HCT116 (cell line): ENCODE measurements at regions not wholly inside any gene's neighbourhood (a gene's known extent, or its start where the extent isn't known, plus 50 kb on each side); places are given as distances from the start of the nearest gene placed in this dataset.

Source experiments
- ATAC-seq: fragments of 200-7000 bp; cut with Tn5 transposase; 2 replicates; pipeline ENCODE4 v1.9.1; 2020; ENCODE audit warnings: mild to moderate bottlenecking, moderate library complexity
- BruUV-seq: library from RNA; stranded (reverse); fragments of 400-500 nt; replicated peaks from 2 replicates; lab custom pipeline; 2021; lab: Mats Ljungman, UMichigan
- CTCF ChIA-PET: fragments of 300-600 bp; sonication (Branson Sonifier 250); formaldehyde crosslinking; loops from one replicate; lab custom pipeline; 2021; ENCODE audit warnings: antibody characterized with exemption; lab: Charles Lee
- POLR2A ChIA-PET: fragments of 300-600, 350-600 bp; sonication (Branson Sonifier 250); formaldehyde crosslinking; loops from one replicate; lab custom pipeline; 2021; ENCODE audit warnings: antibody characterized with exemption; lab: Charles Lee
- RAD21 ChIA-PET, 2 experiments: fragments of 300-600 bp; sonication (Branson Sonifier 250); formaldehyde crosslinking; loops; one replicate each; lab custom pipeline; 2023; ENCODE audit warnings: low total read pairs in 2 of 2; ENCODE audit not compliant: uncharacterized antibody in 2 of 2, unreplicated experiment in 2 of 2, low non-redundant PET in 1 of 2; lab: Charles Lee
- DNase-seq: peaks from one replicate; pipeline ENCODE4 v3.0.0-alpha.2; 2010; ENCODE audit warnings: low read depth, low spot score
- H2AFZ ChIP-seq: fragments of 200-600 bp; shearing (Covaris generic), sonication (generic); 2 replicates; pipeline ENCODE4 v1.6.1; 2017; ENCODE audit warnings: low read depth, mixed run types, mixed read lengths, antibody characterized with exemption, low read length; ENCODE audit not compliant: poor library complexity, severe bottlenecking
- H3K27ac ChIP-seq: 2 replicates; pipeline ENCODE4 v1.5.1; 2012; ENCODE audit warnings: low read depth, low read length
- H3K27me3 ChIP-seq: fragments of 200-600 bp; sonication (generic); 2 replicates; pipeline ENCODE4 v1.6.1; 2016; ENCODE audit warnings: mixed run types, low read length, mixed read lengths; ENCODE audit not compliant: insufficient read depth
- H3K36me3 ChIP-seq, 2 experiments: fragments of 200-500 bp in 1 of 2; fragments of 200-600 bp in 1 of 2; sonication (Bioruptor generic) in 1 of 2; sonication (generic) in 1 of 2; 2 replicates each; pipeline versions ENCODE4 v1.5.1 to v1.6.1; 2014 to 2016; ENCODE audit warnings: low read length in 2 of 2, inconsistent platforms in 1 of 2, mixed read lengths in 1 of 2, mixed run types in 1 of 2; ENCODE audit not compliant: insufficient read depth in 2 of 2, control insufficient read depth in 1 of 2
- H3K4me1 ChIP-seq, 2 experiments: fragments of 200-600 bp in 1 of 2; sonication (generic) in 1 of 2; 2 replicates each; pipeline versions ENCODE4 v1.5.1 to v1.6.1; 2012 to 2017; ENCODE audit warnings: low read length in 2 of 2, inconsistent platforms in 1 of 2, mild to moderate bottlenecking in 1 of 2, mixed read lengths in 1 of 2, mixed run types in 1 of 2, moderate library complexity in 1 of 2; ENCODE audit not compliant: insufficient read depth in 2 of 2, control insufficient read depth in 1 of 2
- H3K4me2 ChIP-seq: fragments of 200-600 bp; sonication (generic); 2 replicates; pipeline ENCODE4 v1.6.1; 2017; ENCODE audit warnings: mixed run types, low read length, mixed read lengths
- H3K4me3 ChIP-seq, 2 experiments: fragments of 200-600 bp in 1 of 2; sonication (generic) in 1 of 2; replicated peaks in 1 of 2; 2 replicates each; pipeline ENCODE4 v1.5.1; 2011 to 2016; ENCODE audit warnings: low read length in 2 of 2, control low read depth in 1 of 2, low read depth in 1 of 2, mild to moderate bottlenecking in 1 of 2, mixed read lengths in 1 of 2, mixed run types in 1 of 2
- H3K79me2 ChIP-seq: fragments of 200-600 bp; sonication (generic); 2 replicates; pipeline ENCODE4 v1.6.1; 2017; ENCODE audit warnings: mild to moderate bottlenecking, mixed run types, low read length, moderate library complexity, mixed read lengths; ENCODE audit not compliant: insufficient read depth
- H3K9ac ChIP-seq: fragments of 200-600 bp; sonication (generic); 2 replicates; pipeline ENCODE4 v1.6.1; 2016; ENCODE audit warnings: low read length, mixed read lengths
- H3K9me2 ChIP-seq: fragments of 200-600 bp; sonication (generic), shearing (Covaris generic); 2 replicates; pipeline ENCODE4 v1.6.1; 2017; ENCODE audit warnings: mixed run types, mild to moderate bottlenecking, moderate library complexity; ENCODE audit not compliant: insufficient read depth
- H3K9me3 ChIP-seq, 2 experiments: fragments of 200-500 bp in 1 of 2; fragments of 200-600 bp in 1 of 2; sonication (Bioruptor generic) in 1 of 2; sonication (generic) in 1 of 2; 2 replicates each; pipeline ENCODE4 v1.6.1; 2014 to 2017; ENCODE audit warnings: low read length in 2 of 2, mixed read lengths in 2 of 2, inconsistent platforms in 1 of 2, low read depth in 1 of 2, mild to moderate bottlenecking in 1 of 2, mixed run types in 1 of 2, moderate library complexity in 1 of 2; ENCODE audit not compliant: control insufficient read depth in 1 of 2, insufficient read depth in 1 of 2
- H4K20me1 ChIP-seq: fragments of 200-600 bp; sonication (generic), shearing (Covaris generic); 2 replicates; pipeline ENCODE4 v1.6.1; 2017; ENCODE audit warnings: mixed run types, mild to moderate bottlenecking, moderate library complexity; ENCODE audit not compliant: insufficient read depth
- CEBPB ChIP-seq: IDR thresholded peaks from 2 replicates; pipeline ENCODE4 v1.6.1; 2012; ENCODE audit warnings: low read depth
- EGR1 ChIP-seq: IDR thresholded peaks from 2 replicates; pipeline ENCODE4 v1.6.1; 2012; ENCODE audit warnings: low read depth
- EZH2 ChIP-seq: fragments of 200-600 bp; sonication (generic); IDR thresholded peaks from 2 replicates; pipeline ENCODE4 v1.6.1; 2017; ENCODE audit warnings: antibody characterized with exemption, mixed run types
- JUND ChIP-seq: IDR thresholded peaks from 2 replicates; pipeline ENCODE4 v1.6.1; 2012
- POLR2A ChIP-seq: IDR thresholded peaks from 2 replicates; pipeline ENCODE4 v1.7.0; 2011; ENCODE audit warnings: borderline replicate concordance; ENCODE audit not compliant: insufficient read depth, insufficient read length; ENCODE audit errors: extremely low read depth
- RAD21 ChIP-seq: IDR thresholded peaks from 2 replicates; pipeline ENCODE4 v1.6.1; 2012; ENCODE audit warnings: low read depth, mild to moderate bottlenecking
- SP1 ChIP-seq: IDR thresholded peaks from 2 replicates; pipeline ENCODE4 v1.6.1; 2012; ENCODE audit warnings: low read depth
- SRF ChIP-seq: IDR thresholded peaks from 2 replicates; pipeline ENCODE4 v1.6.1; 2012; ENCODE audit warnings: low read depth
- ZNF274 ChIP-seq: fragments of 200-500 bp; sonication (Bioruptor generic); IDR thresholded peaks from 2 replicates; pipeline ENCODE4 v1.6.1; 2014; ENCODE audit warnings: mild to moderate bottlenecking, low read depth, low read length, inconsistent platforms
- intact Hi-C: fragments of 100-400 bp; cut with micrococcal nuclease; formaldehyde crosslinking; loops from 2 replicates; pipeline ENCODE4 v1.10.0; 2022
- TF ChIP-seq, protein P1 (sequence below): IDR thresholded peaks from 2 replicates; pipeline ENCODE4 v1.6.1; 2012; ENCODE audit warnings: low read depth
- TF ChIP-seq, protein P2 (sequence below): IDR thresholded peaks from 2 replicates; pipeline ENCODE4 v1.6.1; 2011; ENCODE audit warnings: mild to moderate bottlenecking, low read length, moderate library complexity; ENCODE audit not compliant: insufficient replicate concordance; ENCODE audit errors: extremely low read depth
- TF ChIP-seq, protein P3 (sequence below): IDR thresholded peaks from 2 replicates; pipeline ENCODE4 v1.6.1; 2012
- TF ChIP-seq, protein P4 (sequence below): IDR thresholded peaks from 2 replicates; pipeline ENCODE4 v1.6.1; 2012

DNA sequence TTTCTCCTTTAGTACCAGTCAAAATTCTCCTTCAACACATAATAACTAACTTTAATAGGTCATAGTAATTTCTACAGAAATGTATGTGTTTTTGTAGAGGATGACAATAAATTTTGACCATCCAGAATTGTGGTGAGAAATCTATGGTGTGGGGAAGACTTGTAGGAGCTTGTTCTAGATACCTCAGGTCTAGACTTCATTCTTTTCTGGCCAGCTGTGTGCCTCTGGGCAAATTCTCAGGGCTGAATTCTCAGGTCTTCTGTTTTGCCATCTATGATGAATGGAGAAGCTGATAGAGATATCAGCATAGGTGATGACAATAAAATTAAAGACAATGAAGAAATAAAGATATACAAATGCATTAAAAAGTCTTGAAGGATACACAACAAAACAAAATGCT lies 298.6 kb upstream of the MEF2C start:
- Histone ChIP-seq H3K9me3 (no peaks in the 10 kb centered on the region), H3K4me3 (no peak overlapping the region), H3K4me1 (no peaks in the 10 kb centered on the region), H3K9ac (no peak overlapping the region), H3K36me3 (no peaks in the 10 kb centered on the region), H2AFZ (no peak overlapping the region), H3K79me2 (no peaks in the 10 kb centered on the region), H3K9me2 (no peaks in the 10 kb centered on the region; the same call in 1 of the 2 replicates), H3K4me2 (no peak overlapping the region), H4K20me1 (no peaks in the 10 kb centered on the region), H3K27ac (no peak overlapping the region), H3K27me3 (no peaks in the 10 kb centered on the region)
- ChIA-PET RAD21 (no interaction called here), POLR2A (no interaction called here), CTCF (no interaction called here)
- DNase-seq = no peak
- no peak for ATAC-seq
- no TSS peak for BruUV-seq
- TF ChIP-seq, protein P1, sequence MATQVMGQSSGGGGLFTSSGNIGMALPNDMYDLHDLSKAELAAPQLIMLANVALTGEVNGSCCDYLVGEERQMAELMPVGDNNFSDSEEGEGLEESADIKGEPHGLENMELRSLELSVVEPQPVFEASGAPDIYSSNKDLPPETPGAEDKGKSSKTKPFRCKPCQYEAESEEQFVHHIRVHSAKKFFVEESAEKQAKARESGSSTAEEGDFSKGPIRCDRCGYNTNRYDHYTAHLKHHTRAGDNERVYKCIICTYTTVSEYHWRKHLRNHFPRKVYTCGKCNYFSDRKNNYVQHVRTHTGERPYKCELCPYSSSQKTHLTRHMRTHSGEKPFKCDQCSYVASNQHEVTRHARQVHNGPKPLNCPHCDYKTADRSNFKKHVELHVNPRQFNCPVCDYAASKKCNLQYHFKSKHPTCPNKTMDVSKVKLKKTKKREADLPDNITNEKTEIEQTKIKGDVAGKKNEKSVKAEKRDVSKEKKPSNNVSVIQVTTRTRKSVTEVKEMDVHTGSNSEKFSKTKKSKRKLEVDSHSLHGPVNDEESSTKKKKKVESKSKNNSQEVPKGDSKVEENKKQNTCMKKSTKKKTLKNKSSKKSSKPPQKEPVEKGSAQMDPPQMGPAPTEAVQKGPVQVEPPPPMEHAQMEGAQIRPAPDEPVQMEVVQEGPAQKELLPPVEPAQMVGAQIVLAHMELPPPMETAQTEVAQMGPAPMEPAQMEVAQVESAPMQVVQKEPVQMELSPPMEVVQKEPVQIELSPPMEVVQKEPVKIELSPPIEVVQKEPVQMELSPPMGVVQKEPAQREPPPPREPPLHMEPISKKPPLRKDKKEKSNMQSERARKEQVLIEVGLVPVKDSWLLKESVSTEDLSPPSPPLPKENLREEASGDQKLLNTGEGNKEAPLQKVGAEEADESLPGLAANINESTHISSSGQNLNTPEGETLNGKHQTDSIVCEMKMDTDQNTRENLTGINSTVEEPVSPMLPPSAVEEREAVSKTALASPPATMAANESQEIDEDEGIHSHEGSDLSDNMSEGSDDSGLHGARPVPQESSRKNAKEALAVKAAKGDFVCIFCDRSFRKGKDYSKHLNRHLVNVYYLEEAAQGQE = no peak
- TF ChIP-seq SRF (no peak), EGR1 (no peak), SP1 (no peak), CEBPB (no peak), EZH2 (no peak), POLR2A (no peak), JUND (no peak), ZNF274 (no peak), RAD21 (no peak)
- TF ChIP-seq, protein P2, sequence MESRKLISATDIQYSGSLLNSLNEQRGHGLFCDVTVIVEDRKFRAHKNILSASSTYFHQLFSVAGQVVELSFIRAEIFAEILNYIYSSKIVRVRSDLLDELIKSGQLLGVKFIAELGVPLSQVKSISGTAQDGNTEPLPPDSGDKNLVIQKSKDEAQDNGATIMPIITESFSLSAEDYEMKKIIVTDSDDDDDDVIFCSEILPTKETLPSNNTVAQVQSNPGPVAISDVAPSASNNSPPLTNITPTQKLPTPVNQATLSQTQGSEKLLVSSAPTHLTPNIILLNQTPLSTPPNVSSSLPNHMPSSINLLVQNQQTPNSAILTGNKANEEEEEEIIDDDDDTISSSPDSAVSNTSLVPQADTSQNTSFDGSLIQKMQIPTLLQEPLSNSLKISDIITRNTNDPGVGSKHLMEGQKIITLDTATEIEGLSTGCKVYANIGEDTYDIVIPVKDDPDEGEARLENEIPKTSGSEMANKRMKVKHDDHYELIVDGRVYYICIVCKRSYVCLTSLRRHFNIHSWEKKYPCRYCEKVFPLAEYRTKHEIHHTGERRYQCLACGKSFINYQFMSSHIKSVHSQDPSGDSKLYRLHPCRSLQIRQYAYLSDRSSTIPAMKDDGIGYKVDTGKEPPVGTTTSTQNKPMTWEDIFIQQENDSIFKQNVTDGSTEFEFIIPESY = no peak
- TF ChIP-seq, protein P3, sequence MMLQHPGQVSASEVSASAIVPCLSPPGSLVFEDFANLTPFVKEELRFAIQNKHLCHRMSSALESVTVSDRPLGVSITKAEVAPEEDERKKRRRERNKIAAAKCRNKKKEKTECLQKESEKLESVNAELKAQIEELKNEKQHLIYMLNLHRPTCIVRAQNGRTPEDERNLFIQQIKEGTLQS = no peak
- TF ChIP-seq, protein P4, sequence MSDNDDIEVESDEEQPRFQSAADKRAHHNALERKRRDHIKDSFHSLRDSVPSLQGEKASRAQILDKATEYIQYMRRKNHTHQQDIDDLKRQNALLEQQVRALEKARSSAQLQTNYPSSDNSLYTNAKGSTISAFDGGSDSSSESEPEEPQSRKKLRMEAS = no peak
- intact Hi-C loops = no loop called here
